ENCODE measurements at regions not wholly inside any gene's neighbourhood (a gene's known extent, or its start where the extent isn't known, plus 50 kb on each side); places are given as distances from the start of the nearest gene placed in this dataset.

- Histone ChIP-seq H3K27ac (ENCODE audit: insufficient read depth, low read length) (no peak overlapping the region), H2AFZ (ENCODE audit: low read length) (no peak overlapping the region), H3K4me1 (ENCODE audit: control insufficient read depth, extremely low read depth, insufficient read depth, low read length) (no peaks in the 10 kb centered on the region), H3K4me3 (replicated peaks in 1 of 4; ENCODE audit: control extremely low read depth in 1 of 4, insufficient read depth in 1 of 4, low read depth in 3 of 4, low read length in 4 of 4) (no peak overlapping the region), H3K36me3 (ENCODE audit: control insufficient read depth, insufficient read depth, low read length) (no peaks in the 10 kb centered on the region), H3K79me2 (ENCODE audit: control insufficient read depth, insufficient read depth, low read length) (no peaks in the 10 kb centered on the region), H3K4me2 (ENCODE audit: extremely low read depth, insufficient read depth, low read length) (no peak overlapping the region), H3K9me3 (ENCODE audit: control insufficient read depth, insufficient read depth, low read depth, low read length) (no peaks in the 10 kb centered on the region), H3K9ac (ENCODE audit: insufficient read depth, low read length) (no peak overlapping the region), H3K27me3 (ENCODE audit: control insufficient read depth, insufficient read depth, low read length) (no peaks in the 10 kb centered on the region), H4K20me1 (ENCODE audit: control insufficient read depth, extremely low read depth, insufficient read depth, low read length) (no peaks in the 10 kb centered on the region)
- TF ChIP-seq EZH2 (IDR thresholded peaks at IDR 0.05; ENCODE audit: low read length, missing control alignments) (no peak), CTCF (conservative IDR thresholded peaks at IDR 0.05 in 1 of 2, IDR thresholded peaks at IDR 0.05 in 1 of 2; ENCODE audit: low read depth in 1 of 2, low read length in 2 of 2) (no peak)
- DNase-seq (ENCODE audit: low read depth in 2 of 2), result no peak
These were observed 140.1 kb upstream of the ZBTB20 start for GRCh38 chr3:115287198-115287597.

GRCh38 chr3:115292131-115292530 is 145.0 kb upstream of the ZBTB20 start:
- Histone ChIP-seq H3K27ac (ENCODE audit: insufficient read depth, low read length) (no peak overlapping the region), H3K4me1 (ENCODE audit: control insufficient read depth, extremely low read depth, insufficient read depth, low read length) (no peaks in the 10 kb centered on the region), H3K9ac (ENCODE audit: insufficient read depth, low read length) (no peak overlapping the region), H3K79me2 (ENCODE audit: control insufficient read depth, insufficient read depth, low read length) (no peaks in the 10 kb centered on the region), H3K9me3 (ENCODE audit: control insufficient read depth, insufficient read depth, low read depth, low read length) (no peaks in the 10 kb centered on the region), H3K4me2 (ENCODE audit: extremely low read depth, insufficient read depth, low read length) (no peak overlapping the region), H3K27me3 (ENCODE audit: control insufficient read depth, insufficient read depth, low read length) (no peaks in the 10 kb centered on the region), H3K36me3 (ENCODE audit: control insufficient read depth, insufficient read depth, low read length) (no peaks in the 10 kb centered on the region), H2AFZ (ENCODE audit: low read length) (no peak overlapping the region), H3K4me3 (replicated peaks in 1 of 4; ENCODE audit: control extremely low read depth in 1 of 4, insufficient read depth in 1 of 4, low read depth in 3 of 4, low read length in 4 of 4) (no peak overlapping the region), H4K20me1 (ENCODE audit: control insufficient read depth, extremely low read depth, insufficient read depth, low read length) (no peaks in the 10 kb centered on the region)
- no peak for DNase-seq (ENCODE audit: low read depth in 2 of 2)
- no peak for TF ChIP-seq CTCF (conservative IDR thresholded peaks at IDR 0.05 in 1 of 2, IDR thresholded peaks at IDR 0.05 in 1 of 2; ENCODE audit: low read depth in 1 of 2, low read length in 2 of 2)
- no peak for TF ChIP-seq EZH2 (IDR thresholded peaks at IDR 0.05; ENCODE audit: low read length, missing control alignments)

- Histone ChIP-seq H3K27ac (ENCODE audit: insufficient read depth, low read length) (no peak overlapping the region), H3K27me3 (ENCODE audit: control insufficient read depth, insufficient read depth, low read length) (no peaks in the 10 kb centered on the region), H3K9ac (ENCODE audit: insufficient read depth, low read length) (no peak overlapping the region), H4K20me1 (ENCODE audit: control insufficient read depth, extremely low read depth, insufficient read depth, low read length) (no peaks in the 10 kb centered on the region), H3K4me1 (ENCODE audit: control insufficient read depth, extremely low read depth, insufficient read depth, low read length) (no peaks in the 10 kb centered on the region), H3K79me2 (ENCODE audit: control insufficient read depth, insufficient read depth, low read length) (no peaks in the 10 kb centered on the region), H2AFZ (ENCODE audit: low read length) (no peak overlapping the region), H3K9me3 (ENCODE audit: control insufficient read depth, insufficient read depth, low read depth, low read length) (no peaks in the 10 kb centered on the region), H3K36me3 (ENCODE audit: control insufficient read depth, insufficient read depth, low read length) (no peaks in the 10 kb centered on the region), H3K4me3 (replicated peaks in 1 of 4; ENCODE audit: control extremely low read depth in 1 of 4, insufficient read depth in 1 of 4, low read depth in 3 of 4, low read length in 4 of 4) (no peak overlapping the region), H3K4me2 (ENCODE audit: extremely low read depth, insufficient read depth, low read length) (no peak overlapping the region)
- no peak for DNase-seq (ENCODE audit: low read depth in 2 of 2)
- TF ChIP-seq EZH2 (IDR thresholded peaks at IDR 0.05; ENCODE audit: low read length, missing control alignments) (no peak), CTCF (conservative IDR thresholded peaks at IDR 0.05 in 1 of 2, IDR thresholded peaks at IDR 0.05 in 1 of 2; ENCODE audit: low read depth in 1 of 2, low read length in 2 of 2) (no peak)
These were observed 145.6 kb upstream of the ZBTB20 start for GRCh38 chr3:115292677-115293165.
